HG02610 (cell line): ENCODE measurements at regions not wholly inside any gene's neighbourhood (a gene's known extent, or its start where the extent isn't known, plus 50 kb on each side); places are given as distances from the start of the nearest gene placed in this dataset.
"Not testable (repeated sequence)": the region's sequence is repeated elsewhere in the genome, so short reads cannot be mapped to it uniquely, and the experiment has no call there.

Experiments
- ATAC-seq: cut with Tn5 transposase; IDR thresholded peaks from one replicate; pipeline ENCODE4 v1.9.1; 2021; ENCODE audit warnings: mild to moderate bottlenecking, moderate library complexity; ENCODE audit not compliant: unreplicated experiment

DNA sequence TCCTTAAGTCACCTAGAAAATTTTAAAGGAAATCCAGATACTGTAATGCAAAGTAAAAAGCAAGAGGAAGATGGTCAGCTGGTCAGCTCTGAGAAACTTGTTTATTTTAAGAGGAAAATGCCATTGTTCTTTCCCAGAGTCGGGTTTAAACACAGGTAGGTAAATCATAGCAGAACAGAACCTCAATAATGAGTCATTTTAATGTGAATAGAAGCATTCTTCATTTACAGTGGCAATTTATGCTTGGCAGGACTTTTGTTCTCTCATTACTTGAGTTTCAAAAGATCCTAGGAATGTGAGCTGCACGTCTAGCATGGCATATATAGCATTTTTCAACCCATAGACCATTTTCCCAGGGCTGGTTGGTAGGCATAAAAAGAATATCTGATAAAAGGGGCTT, 132.3 kb downstream of the LIG4 start:
- no peak for ATAC-seq

GRCh38 chr13:108082481-108082880, 132.9 kb downstream of the LIG4 start:
- ATAC-seq: no peak

DNA sequence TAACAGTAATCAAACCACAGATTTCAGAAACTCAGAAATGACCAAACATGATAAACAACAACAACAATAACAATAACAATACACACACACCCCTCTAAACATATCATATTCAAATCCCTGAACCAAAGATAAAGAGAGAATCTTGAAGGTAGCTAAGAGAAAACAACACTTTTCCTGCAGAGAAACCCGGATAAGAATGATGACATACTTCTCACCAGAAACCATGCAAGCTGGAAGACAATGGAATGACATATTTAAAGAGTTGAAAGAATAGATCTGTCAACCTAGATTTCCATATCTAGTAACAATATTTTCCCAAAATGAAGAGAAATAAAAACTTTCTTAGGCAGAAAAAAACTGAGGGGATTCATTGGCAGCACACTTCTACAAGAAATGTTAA, 138.1 kb downstream of the LIG4 start:
- ATAC-seq: no peak

GRCh38 chr13:108074429-108074828, 140.9 kb downstream of the LIG4 start:
- not testable (repeated sequence) for ATAC-seq

- no peak for ATAC-seq
Measured at GRCh38 chr13:108070925-108071324, 144.4 kb downstream of the LIG4 start.

DNA sequence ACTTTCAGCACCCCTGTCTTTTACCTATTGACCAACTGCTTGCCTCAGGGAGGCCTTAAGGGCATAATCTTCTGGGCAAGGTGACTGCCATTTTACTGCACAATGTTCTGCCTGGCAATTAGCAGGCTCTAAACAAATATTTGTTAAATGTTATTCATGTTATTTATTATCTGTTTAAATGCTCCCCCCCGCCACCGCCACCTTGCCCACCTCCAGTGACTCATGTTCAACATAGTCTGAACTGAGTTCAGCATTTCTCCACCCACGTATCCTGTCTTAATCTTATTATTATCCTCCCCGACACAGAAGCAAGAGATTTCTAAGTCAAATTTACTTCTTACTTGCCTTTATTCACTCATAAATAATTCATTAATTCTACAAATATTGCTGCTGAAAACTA, 144.8 kb downstream of the LIG4 start:
- no peak for ATAC-seq

GRCh38 chr13:108069521-108070210, 145.7 kb downstream of the LIG4 start:
- no peak for ATAC-seq

- ATAC-seq: not testable (repeated sequence)
Measured at GRCh38 chr13:108064372-108064771, 151.0 kb downstream of the LIG4 start.

DNA sequence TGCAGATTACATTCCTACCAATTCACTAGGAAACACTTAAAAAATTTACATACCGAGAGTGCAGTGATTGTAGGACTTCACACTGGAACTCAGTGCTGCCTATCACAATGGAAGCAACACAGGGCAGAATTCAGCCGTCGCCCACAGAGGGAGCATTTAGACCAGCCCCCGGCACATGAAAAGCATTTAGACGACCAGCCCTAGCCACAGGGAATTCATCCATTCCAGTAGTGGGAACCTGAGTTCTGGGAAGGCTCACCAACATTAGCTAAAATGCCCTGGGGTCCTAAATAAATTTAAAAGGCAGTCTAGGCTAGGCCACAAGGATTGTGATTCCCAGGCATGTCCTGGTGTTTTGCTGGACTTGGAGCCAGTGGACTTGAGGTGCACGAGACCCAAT, 155.2 kb downstream of the LIG4 start:
- no peak for ATAC-seq

DNA sequence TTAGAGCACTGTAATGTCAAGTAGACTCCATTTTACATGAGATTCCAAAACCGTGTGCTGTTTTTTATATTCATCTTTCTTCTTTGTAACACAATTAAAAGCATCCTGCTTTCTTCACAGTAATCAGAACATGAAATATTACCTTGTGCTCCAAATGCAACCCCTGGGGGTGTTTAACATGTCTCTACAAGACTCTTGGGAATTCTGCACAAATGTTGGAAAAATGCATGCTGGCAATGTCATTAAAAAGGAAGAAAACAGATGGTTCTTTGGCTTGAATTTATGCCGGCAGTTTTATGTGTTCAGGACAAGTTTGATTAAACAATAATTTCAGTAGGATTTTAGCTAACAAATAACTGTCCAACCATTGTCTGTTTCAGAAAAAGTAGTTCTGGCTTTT, 159.1 kb downstream of the LIG4 start:
- ATAC-seq: no peak

- no peak for ATAC-seq
Measured at GRCh38 chr13:108049211-108049610, 166.1 kb downstream of the LIG4 start.

- ATAC-seq: no peak
Measured at GRCh38 chr13:108044954-108045353, 170.4 kb downstream of the LIG4 start.

- ATAC-seq: not testable (repeated sequence)
Measured at GRCh38 chr13:108042866-108043265, 172.5 kb downstream of the LIG4 start.

GRCh38 chr13:108037348-108037747, 178.0 kb downstream of the LIG4 start:
- ATAC-seq: no peak

DNA sequence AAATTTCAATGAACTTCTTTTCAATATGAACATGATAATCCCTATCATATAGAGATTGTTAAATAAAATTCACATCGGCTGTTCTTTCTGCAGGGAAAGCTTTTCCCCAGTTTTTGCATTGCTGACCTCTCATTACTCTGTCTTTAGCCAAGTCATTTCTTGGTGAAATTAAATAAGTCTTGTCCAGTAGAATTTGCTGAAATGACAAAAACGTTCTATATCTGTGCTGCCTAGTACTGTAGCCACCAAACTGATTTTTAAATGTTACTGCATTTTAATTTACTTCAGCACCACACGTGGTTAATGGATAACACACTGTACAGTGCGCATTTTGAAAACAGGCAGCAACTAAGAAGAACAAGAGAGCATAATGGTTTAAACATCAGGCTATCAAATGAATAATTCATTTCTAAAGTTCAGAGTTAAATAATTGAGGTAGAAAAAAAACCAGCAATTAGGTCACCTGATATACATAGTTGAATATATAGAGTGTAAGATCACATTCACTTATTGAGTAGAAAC, 178.9 kb downstream of the LIG4 start:
- ATAC-seq: no peak

DNA sequence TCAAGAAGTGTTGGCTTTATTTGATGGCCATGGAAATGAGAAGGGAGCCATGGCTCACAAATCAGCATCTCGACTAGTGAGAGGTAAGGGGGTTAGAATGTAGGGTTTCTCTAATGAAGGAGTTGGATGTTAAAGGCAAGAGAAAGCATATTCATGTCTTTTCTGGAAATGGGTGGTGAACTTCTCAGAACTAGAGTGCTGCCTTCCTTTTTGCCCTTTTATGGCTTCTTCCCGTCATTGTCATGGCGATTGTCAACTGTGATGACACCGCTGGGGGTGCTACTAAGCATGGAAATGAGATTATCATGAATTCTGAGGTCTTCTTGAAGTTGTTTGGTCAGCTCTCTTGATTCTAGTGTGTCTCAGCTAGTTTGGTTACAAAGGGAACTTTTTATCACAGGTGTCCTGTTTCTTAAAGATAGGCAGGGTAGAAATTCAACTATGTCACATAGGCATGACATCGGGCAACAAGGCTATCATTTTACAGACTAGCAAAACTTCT, 180.4 kb downstream of the LIG4 start:
- ATAC-seq: no peak

DNA sequence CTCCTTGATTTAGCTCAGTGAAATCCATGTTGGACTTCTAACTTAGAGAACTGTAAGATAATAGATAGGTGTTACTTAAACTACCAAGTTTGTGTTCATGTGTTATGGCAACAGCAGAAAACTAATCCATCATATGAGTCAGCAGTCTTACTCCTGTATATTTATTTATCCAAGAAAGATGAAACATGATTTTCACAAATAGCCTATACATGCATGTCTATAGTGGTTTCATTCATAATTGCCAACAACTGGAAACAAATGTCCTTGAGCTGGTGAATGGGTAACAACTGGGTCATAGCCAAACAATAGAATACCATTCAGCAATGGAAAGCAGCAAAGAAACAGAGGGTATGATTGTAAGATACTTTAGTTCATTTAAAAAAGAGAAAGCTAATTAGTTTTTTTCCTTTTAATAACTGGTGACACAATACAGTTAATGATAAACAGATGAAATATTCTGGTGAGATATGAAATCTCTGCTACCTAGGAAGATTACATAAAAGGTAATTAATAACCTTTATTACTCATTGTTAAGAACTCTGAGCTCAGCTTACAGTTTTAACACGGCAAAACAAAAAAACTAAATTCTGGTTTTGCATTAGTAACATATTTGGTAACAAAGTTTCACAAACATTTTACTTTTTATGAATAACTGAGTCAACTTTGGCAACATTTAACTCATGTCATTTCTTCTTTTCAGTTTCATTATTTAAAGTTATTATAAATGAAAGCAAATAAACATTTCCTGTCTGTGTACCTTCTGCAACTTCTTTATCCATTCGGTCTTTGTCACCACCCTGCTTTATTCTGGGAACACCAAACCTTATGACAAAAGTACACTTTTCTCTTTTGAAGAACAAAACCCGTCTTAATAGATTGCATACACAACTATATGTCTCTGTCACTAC, 181.3 kb downstream of the LIG4 start:
- no peak for ATAC-seq

DNA sequence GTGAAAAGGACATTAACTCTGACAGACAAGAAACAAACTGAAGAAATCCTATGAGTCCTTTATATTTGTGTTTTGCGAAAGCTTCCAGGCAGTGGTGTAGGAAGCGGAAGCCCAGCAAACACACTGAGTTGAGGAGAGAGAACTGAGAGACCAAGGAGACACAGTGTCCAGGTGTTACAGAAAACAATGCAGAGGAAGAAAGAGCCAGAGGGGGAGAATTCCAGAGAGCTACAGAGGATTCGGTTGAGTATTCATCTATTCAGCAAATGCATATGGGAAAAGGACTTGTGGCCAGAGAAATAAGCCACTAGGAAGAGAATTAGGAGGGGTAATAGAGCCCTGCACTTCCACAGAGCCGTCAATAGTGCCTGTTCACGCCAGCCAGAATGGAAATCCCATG, 183.5 kb downstream of the LIG4 start:
- no peak for ATAC-seq

- no peak for ATAC-seq
Measured at GRCh38 chr13:108030769-108031168, 184.6 kb downstream of the LIG4 start.

DNA sequence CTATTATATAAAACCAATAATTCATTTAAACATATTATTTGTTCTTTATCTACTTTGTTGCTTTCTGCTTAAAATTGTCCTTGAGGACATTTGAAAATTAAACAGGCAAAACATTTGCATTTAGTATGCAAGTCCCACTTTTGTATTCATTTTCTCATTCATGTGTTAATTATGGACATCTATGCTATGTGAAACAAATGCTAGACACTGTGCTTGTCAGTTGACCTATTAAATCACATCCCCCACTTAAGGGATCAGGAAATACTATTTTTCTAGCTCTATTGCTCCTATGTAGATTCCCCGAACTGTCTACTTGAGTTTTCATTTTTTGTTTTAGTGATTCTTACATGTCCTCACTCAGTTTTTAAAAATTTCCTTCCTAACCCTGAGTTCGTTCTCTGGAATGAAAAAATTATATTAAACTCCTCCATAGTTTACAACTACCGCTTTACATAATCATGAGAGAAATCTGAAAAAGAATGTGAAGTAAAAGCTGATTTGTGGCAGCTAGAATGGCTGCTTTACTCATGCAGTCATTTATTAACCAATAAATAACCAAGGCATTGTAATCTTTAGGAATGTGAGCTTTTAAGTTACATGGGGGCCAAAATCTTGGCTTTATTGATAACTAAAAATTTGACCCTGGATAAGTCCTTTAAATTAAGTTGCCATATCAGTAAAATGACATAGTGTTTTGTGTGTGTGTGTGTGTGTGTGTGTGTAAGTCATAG, 188.5 kb downstream of the LIG4 start:
- no peak for ATAC-seq

DNA sequence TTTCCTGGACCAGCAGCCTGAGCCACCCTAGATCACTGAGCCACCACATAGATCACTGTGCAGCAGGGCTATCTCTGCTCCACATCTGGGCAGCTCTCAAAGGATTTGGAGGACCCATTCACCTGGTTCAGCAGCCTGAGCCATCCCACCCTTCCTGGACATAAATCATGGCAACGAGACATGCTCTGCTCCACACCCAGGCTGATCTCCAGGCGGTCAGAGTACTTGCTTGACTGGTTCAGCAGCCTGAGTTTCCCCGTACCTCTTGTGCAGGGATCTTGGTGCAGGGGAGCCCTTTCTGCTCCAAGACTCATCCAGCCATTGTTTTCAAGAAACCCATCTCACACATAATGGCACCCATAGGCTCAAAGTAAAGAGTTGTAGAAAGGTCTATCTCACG, 195.3 kb downstream of the LIG4 start:
- no peak for ATAC-seq
